DOHH2 (cell line): ENCODE measurements at regions not wholly inside any gene's neighbourhood (a gene's known extent, or its start where the extent isn't known, plus 50 kb on each side); places are given as distances from the start of the nearest gene placed in this dataset.
"Not testable (repeated sequence)": the region's sequence is repeated elsewhere in the genome, so short reads cannot be mapped to it uniquely, and the experiment has no call there.

Experiments used
- H3F3A ChIP-seq: fragments of 200-600 bp; sonication (generic), shearing (Covaris generic); 2 replicates; pipeline ENCODE4 v1.6.0; 2016; ENCODE audit warnings: antibody characterized with exemption, mild to moderate bottlenecking; ENCODE audit not compliant: control insufficient read depth, insufficient read depth
- H3K27ac ChIP-seq: fragments of 200-600 bp; sonication (generic); 2 replicates; pipeline ENCODE4 v1.5.1; 2014; ENCODE audit warnings: low read depth, mild to moderate bottlenecking, low read length, moderate library complexity
- H3K27me3 ChIP-seq: fragments of 200-600 bp; sonication (generic); 2 replicates; pipeline ENCODE4 v1.6.1; 2014; ENCODE audit warnings: mild to moderate bottlenecking, low read length, mixed read lengths; ENCODE audit not compliant: control insufficient read depth
- H3K36me3 ChIP-seq: fragments of 200-600 bp; sonication (generic); 2 replicates; pipeline ENCODE4 v1.6.1; 2014; ENCODE audit warnings: mild to moderate bottlenecking, low read length, moderate library complexity, mixed read lengths; ENCODE audit not compliant: control insufficient read depth
- H3K4me1 ChIP-seq: fragments of 200-600 bp; sonication (generic); 2 replicates; pipeline ENCODE4 v1.6.1; 2014; ENCODE audit warnings: mild to moderate bottlenecking, low read length, mixed read lengths; ENCODE audit not compliant: control insufficient read depth
- H3K4me2 ChIP-seq: fragments of 200-600 bp; sonication (generic); 2 replicates; pipeline ENCODE4 v1.6.0; 2014; ENCODE audit warnings: mild to moderate bottlenecking, low read length, moderate library complexity
- H3K4me3 ChIP-seq: fragments of 200-600 bp; sonication (generic); 2 replicates; pipeline ENCODE4 v1.5.1; 2014; ENCODE audit warnings: mild to moderate bottlenecking, low read length, mixed read lengths
- H3K79me2 ChIP-seq: fragments of 200-600 bp; sonication (generic); 2 replicates; pipeline ENCODE4 v1.6.1; 2014; ENCODE audit warnings: mild to moderate bottlenecking, low read length, mixed read lengths; ENCODE audit not compliant: control insufficient read depth
- H3K9me2 ChIP-seq: fragments of 200-600 bp; sonication (generic); replicated peaks from 2 replicates; pipeline ENCODE4 v1.6.1; 2014; ENCODE audit warnings: mild to moderate bottlenecking, low read length, mixed read lengths; ENCODE audit not compliant: control insufficient read depth
- H3K9me3 ChIP-seq: fragments of 200-600 bp; sonication (generic); 2 replicates; pipeline ENCODE4 v1.6.1; 2014; ENCODE audit warnings: antibody characterized with exemption, low read length, mixed read lengths; ENCODE audit not compliant: control insufficient read depth, insufficient read depth
- H4K20me1 ChIP-seq: fragments of 200-600 bp; sonication (generic); 2 replicates; pipeline ENCODE4 v1.6.0; 2014; ENCODE audit warnings: low read depth, mild to moderate bottlenecking, antibody characterized with exemption, low read length, moderate library complexity; ENCODE audit not compliant: control insufficient read depth, insufficient read depth
- EZH2phosphoT487 ChIP-seq: fragments of 200-600 bp; sonication (generic); IDR thresholded peaks from 2 replicates; pipeline ENCODE4 v1.6.1; 2017; ENCODE audit warnings: borderline replicate concordance, mild to moderate bottlenecking, antibody characterized with exemption, low read length, moderate library complexity, mixed read lengths
- TF ChIP-seq, protein P1 (sequence below): fragments of 200-600 bp; sonication (generic); IDR thresholded peaks from one replicate; pipeline ENCODE4 v1.5.1; 2014; ENCODE audit warnings: antibody characterized with exemption, mild to moderate bottlenecking, low read depth, low read length; ENCODE audit not compliant: poor library complexity, severe bottlenecking

DNA sequence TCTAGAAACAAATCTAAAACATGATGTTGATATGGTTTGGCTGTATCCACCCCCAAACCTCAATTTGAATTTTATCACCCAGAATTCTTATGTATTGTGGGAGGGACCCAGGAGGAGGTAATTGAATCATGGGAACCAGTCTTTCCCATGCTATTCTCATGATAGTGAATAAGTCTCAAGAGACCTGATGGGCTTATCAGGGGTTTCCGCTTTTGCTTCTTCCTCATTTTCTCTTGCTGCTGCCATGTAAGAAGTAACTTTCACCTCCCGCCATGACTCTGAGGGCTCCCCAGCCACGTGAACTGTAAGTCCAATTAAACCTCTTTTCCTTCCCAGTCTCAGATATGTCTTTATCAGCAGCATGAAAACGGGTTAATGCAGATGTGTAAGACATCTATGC lies 232.7 kb upstream of the ONECUT1 start:
- Histone ChIP-seq H3K27me3 (no peaks in the 10 kb centered on the region), H3K9me3 (no peaks in the 10 kb centered on the region)
- TF ChIP-seq, protein P1, sequence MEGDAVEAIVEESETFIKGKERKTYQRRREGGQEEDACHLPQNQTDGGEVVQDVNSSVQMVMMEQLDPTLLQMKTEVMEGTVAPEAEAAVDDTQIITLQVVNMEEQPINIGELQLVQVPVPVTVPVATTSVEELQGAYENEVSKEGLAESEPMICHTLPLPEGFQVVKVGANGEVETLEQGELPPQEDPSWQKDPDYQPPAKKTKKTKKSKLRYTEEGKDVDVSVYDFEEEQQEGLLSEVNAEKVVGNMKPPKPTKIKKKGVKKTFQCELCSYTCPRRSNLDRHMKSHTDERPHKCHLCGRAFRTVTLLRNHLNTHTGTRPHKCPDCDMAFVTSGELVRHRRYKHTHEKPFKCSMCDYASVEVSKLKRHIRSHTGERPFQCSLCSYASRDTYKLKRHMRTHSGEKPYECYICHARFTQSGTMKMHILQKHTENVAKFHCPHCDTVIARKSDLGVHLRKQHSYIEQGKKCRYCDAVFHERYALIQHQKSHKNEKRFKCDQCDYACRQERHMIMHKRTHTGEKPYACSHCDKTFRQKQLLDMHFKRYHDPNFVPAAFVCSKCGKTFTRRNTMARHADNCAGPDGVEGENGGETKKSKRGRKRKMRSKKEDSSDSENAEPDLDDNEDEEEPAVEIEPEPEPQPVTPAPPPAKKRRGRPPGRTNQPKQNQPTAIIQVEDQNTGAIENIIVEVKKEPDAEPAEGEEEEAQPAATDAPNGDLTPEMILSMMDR: no peak
- no peak for TF ChIP-seq EZH2phosphoT487

DNA sequence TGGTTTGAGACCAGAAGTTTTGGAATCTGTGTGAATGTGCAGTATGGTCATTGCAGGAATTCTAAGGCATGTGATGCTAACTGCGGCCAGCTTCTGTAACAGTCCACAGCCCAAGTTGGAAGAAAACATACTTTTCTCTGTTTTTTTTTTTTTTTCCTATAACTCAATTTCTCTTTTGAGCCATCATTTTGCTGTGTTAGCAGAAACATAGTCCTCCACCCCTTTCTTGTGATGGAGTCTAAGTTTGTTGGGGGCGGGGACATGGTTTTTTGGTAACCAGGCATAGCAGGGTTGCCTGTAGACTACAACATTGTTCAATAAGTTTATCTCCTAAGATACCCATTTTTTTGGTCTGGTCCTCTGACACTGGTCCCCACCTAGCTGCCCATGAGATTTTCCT lies 223.2 kb upstream of the ONECUT1 start:
- H3K27ac ChIP-seq: no peak overlapping the region
- no peaks in the 10 kb centered on the region for H3K9me3 ChIP-seq
- H3K79me2 ChIP-seq: no peaks in the 10 kb centered on the region
- no peaks in the 10 kb centered on the region for H3K4me1 ChIP-seq
- no peaks in the 10 kb centered on the region for H3K9me2 ChIP-seq
- H3F3A ChIP-seq: no peaks in the 10 kb centered on the region
- no peak for TF ChIP-seq EZH2phosphoT487
- TF ChIP-seq, protein P1: no peak
- no peaks in the 10 kb centered on the region for H4K20me1 ChIP-seq
- no peaks in the 10 kb centered on the region for H3K27me3 ChIP-seq
- no peaks in the 10 kb centered on the region for H3K36me3 ChIP-seq
- no peak overlapping the region for H3K4me2 ChIP-seq
- no peak overlapping the region for H3K4me3 ChIP-seq

More for the DNA sequence above, 232.7 kb upstream of the ONECUT1 start:
- no peaks in the 10 kb centered on the region for H3F3A ChIP-seq
- no peaks in the 10 kb centered on the region for H3K36me3 ChIP-seq
- no peaks in the 10 kb centered on the region for H3K9me2 ChIP-seq
- no peak overlapping the region for H3K27ac ChIP-seq
- no peaks in the 10 kb centered on the region for H3K4me1 ChIP-seq
- H4K20me1 ChIP-seq: no peaks in the 10 kb centered on the region
- no peaks in the 10 kb centered on the region for H3K79me2 ChIP-seq
- H3K4me2 ChIP-seq: no peak overlapping the region
- no peak overlapping the region for H3K4me3 ChIP-seq

DNA sequence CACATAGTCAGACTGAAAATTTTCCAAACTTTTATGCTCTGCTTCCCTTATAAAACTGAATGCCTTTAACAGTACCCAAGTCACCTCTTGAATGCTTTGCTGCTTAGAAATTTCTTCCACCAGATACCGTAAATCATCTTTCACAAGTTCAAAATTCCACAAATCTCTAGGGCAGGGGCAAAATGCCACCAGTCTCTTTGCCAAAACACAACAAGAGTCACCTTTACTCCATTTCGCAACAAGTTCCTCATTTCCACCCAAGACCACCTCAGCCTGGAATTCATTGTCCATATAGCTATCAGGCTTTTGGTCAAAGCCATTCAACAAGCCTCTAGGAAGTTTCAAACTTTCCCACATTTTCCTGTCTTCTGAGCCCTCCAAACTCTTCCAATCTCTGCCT lies 221.6 kb upstream of the ONECUT1 start:
- not testable (repeated sequence) for H3K4me3 ChIP-seq, H3K9me2 ChIP-seq, H3K4me2 ChIP-seq, H3F3A ChIP-seq, H3K4me1 ChIP-seq, H3K27me3 ChIP-seq, H3K36me3 ChIP-seq, H3K27ac ChIP-seq, H4K20me1 ChIP-seq, H3K9me3 ChIP-seq, H3K79me2 ChIP-seq

DNA sequence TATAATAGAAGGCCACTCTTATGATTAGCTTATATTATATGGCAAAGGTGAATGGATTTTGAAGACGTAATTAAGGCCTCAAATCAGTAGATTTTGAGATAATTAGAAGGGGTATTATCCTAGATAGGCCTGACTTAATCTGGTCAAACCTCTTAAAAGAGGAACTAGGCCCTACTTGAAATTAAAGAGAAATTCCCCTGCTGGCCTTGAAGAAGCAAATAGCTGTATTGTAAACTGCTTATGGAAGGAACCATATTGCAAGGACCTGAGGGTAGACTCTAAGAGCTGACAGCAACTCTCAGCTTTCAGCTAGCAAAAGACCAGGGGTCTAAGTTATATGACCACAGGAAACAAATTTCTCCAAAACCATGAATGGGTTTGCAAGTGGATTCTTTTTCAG lies 219.0 kb upstream of the ONECUT1 start:
- no peaks in the 10 kb centered on the region for H3K27me3 ChIP-seq
- no peaks in the 10 kb centered on the region for H3K79me2 ChIP-seq
- no peaks in the 10 kb centered on the region for H3F3A ChIP-seq
- TF ChIP-seq EZH2phosphoT487: no peak
- TF ChIP-seq, protein P1: no peak
- H3K4me2 ChIP-seq: no peak overlapping the region
- no peaks in the 10 kb centered on the region for H4K20me1 ChIP-seq
- no peaks in the 10 kb centered on the region for H3K4me1 ChIP-seq
- no peak overlapping the region for H3K4me3 ChIP-seq
- H3K9me3 ChIP-seq: no peaks in the 10 kb centered on the region
- H3K36me3 ChIP-seq: no peaks in the 10 kb centered on the region
- H3K27ac ChIP-seq: no peak overlapping the region
- H3K9me2 ChIP-seq: no peaks in the 10 kb centered on the region
